ENCODE measurements at regions not wholly inside any gene's neighbourhood (a gene's known extent, or its start where the extent isn't known, plus 50 kb on each side); places are given as distances from the start of the nearest gene placed in this dataset.

DNA sequence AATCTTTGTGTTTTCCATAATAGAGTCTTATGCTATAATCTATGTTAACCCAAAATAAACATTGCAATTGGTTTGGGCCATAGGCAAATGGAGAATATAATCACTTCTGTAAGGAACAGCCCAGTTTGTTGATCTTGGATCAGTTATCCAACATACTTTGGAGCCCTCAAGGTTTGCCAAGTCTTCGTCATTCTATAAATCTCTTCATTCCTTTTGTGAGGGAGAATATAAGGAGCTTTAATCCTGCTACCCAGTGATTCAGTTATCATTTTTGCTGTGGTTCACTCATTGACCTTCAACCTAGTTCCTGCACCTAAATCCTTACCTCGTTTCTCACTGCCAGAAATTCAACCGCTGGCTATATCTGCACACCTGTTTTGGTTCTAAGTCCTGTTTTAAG is 500.3 kb upstream of the PTCHD4 start:
- TF ChIP-seq, protein P1, sequence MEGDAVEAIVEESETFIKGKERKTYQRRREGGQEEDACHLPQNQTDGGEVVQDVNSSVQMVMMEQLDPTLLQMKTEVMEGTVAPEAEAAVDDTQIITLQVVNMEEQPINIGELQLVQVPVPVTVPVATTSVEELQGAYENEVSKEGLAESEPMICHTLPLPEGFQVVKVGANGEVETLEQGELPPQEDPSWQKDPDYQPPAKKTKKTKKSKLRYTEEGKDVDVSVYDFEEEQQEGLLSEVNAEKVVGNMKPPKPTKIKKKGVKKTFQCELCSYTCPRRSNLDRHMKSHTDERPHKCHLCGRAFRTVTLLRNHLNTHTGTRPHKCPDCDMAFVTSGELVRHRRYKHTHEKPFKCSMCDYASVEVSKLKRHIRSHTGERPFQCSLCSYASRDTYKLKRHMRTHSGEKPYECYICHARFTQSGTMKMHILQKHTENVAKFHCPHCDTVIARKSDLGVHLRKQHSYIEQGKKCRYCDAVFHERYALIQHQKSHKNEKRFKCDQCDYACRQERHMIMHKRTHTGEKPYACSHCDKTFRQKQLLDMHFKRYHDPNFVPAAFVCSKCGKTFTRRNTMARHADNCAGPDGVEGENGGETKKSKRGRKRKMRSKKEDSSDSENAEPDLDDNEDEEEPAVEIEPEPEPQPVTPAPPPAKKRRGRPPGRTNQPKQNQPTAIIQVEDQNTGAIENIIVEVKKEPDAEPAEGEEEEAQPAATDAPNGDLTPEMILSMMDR (IDR thresholded peaks at IDR 0.05) = no peak
- no peak for TF ChIP-seq POLR2A (IDR thresholded peaks at IDR 0.05)

All from testis (tissue), 2 donors.